ENCODE measurements at regions not wholly inside any gene's neighbourhood (a gene's known extent, or its start where the extent isn't known, plus 50 kb on each side); places are given as distances from the start of the nearest gene placed in this dataset.
"Not testable (repeated sequence)": the region's sequence is repeated elsewhere in the genome, so short reads cannot be mapped to it uniquely, and the experiment has no call there.

GRCh38 chr4:107562316-107562715, 157.7 kb downstream of the PAPSS1 start:
- DNase-seq (ENCODE audit: low read depth in 2 of 2), result no peak

GRCh38 chr4:107561481-107561880, 158.6 kb downstream of the PAPSS1 start:
- peak in 1 of 2 donors; percentile 81 for DNase-seq (ENCODE audit: low read depth in 2 of 2)

GRCh38 chr4:107559653-107560052, 160.4 kb downstream of the PAPSS1 start:
- DNase-seq (ENCODE audit: low read depth in 2 of 2), result no peak

- DNase-seq (ENCODE audit: low read depth in 2 of 2), result no peak
These were observed 167.7 kb downstream of the PAPSS1 start for GRCh38 chr4:107552306-107552705.

GRCh38 chr4:107548211-107548905, 171.7 kb downstream of the PAPSS1 start:
- DNase-seq (ENCODE audit: low read depth in 2 of 2), result peak in 1 of 2 donors; percentile 82

GRCh38 chr4:107546638-107547037, 173.4 kb downstream of the PAPSS1 start:
- no peak for DNase-seq (ENCODE audit: low read depth in 2 of 2)

GRCh38 chr4:107541511-107541910, 178.5 kb downstream of the PAPSS1 start:
- DNase-seq (ENCODE audit: low read depth in 2 of 2), result no peak

- DNase-seq (ENCODE audit: low read depth in 2 of 2), result no peak
These were observed 188.1 kb downstream of the PAPSS1 start for GRCh38 chr4:107531927-107532326.

GRCh38 chr4:107520368-107520767, 199.7 kb downstream of the PAPSS1 start:
- DNase-seq (ENCODE audit: low read depth in 2 of 2), result no peak

GRCh38 chr4:107519053-107519452, 201.0 kb downstream of the PAPSS1 start:
- peak; percentile 14 to 22 for DNase-seq (ENCODE audit: low read depth in 2 of 2)

GRCh38 chr4:107518076-107518475, 202.0 kb downstream of the PAPSS1 start:
- no peak for DNase-seq (ENCODE audit: low read depth in 2 of 2)

- no peak for DNase-seq (ENCODE audit: low read depth in 2 of 2)
These were observed 207.5 kb downstream of the PAPSS1 start for GRCh38 chr4:107512549-107512948.

- DNase-seq (ENCODE audit: low read depth in 2 of 2), result no peak
These were observed 210.4 kb downstream of the PAPSS1 start for GRCh38 chr4:107509615-107510014.

- no peak for DNase-seq (ENCODE audit: low read depth in 2 of 2)
These were observed 219.5 kb downstream of the PAPSS1 start for GRCh38 chr4:107500551-107500950.

- no peak for DNase-seq (ENCODE audit: low read depth in 2 of 2)
These were observed 223.0 kb downstream of the PAPSS1 start for GRCh38 chr4:107497054-107497453.

- DNase-seq (ENCODE audit: low read depth in 2 of 2), result no peak
These were observed 227.5 kb downstream of the PAPSS1 start for GRCh38 chr4:107492566-107492965.

GRCh38 chr4:107490116-107490515, 229.9 kb downstream of the PAPSS1 start:
- no peak for DNase-seq (ENCODE audit: low read depth in 2 of 2)

GRCh38 chr4:107483621-107484020, 236.4 kb downstream of the PAPSS1 start:
- not testable (repeated sequence) for DNase-seq (ENCODE audit: low read depth in 2 of 2)

GRCh38 chr4:107482546-107482945, 237.5 kb downstream of the PAPSS1 start:
- DNase-seq (ENCODE audit: low read depth in 2 of 2), result no peak

- no peak for DNase-seq (ENCODE audit: low read depth in 2 of 2)
These were observed 241.6 kb downstream of the PAPSS1 start for GRCh38 chr4:107478327-107478980.

- no peak for DNase-seq (ENCODE audit: low read depth in 2 of 2)
These were observed 246.9 kb downstream of the PAPSS1 start for GRCh38 chr4:107473126-107473525.

GRCh38 chr4:107472265-107472948, 247.6 kb downstream of the PAPSS1 start:
- no peak for DNase-seq (ENCODE audit: low read depth in 2 of 2)

GRCh38 chr4:107470173-107470572, 249.9 kb downstream of the PAPSS1 start:
- no peak for DNase-seq (ENCODE audit: low read depth in 2 of 2)
